Pulmonary artery endothelial cell (primary cell): ENCODE measurements at regions not wholly inside any gene's neighbourhood (a gene's known extent, or its start where the extent isn't known, plus 50 kb on each side); places are given as distances from the start of the nearest gene placed in this dataset.
A peak's percentile ranks its signal among the peaks of the same experiment; 100 is the strongest.
"Not testable (repeated sequence)": the region's sequence is repeated elsewhere in the genome, so short reads cannot be mapped to it uniquely, and the experiment has no call there.

Source experiments
- DNase-seq: peaks from one replicate; pipeline ENCODE4 v3.0.0-alpha.2; 2011; ENCODE audit warnings: low read depth, low spot score

DNA sequence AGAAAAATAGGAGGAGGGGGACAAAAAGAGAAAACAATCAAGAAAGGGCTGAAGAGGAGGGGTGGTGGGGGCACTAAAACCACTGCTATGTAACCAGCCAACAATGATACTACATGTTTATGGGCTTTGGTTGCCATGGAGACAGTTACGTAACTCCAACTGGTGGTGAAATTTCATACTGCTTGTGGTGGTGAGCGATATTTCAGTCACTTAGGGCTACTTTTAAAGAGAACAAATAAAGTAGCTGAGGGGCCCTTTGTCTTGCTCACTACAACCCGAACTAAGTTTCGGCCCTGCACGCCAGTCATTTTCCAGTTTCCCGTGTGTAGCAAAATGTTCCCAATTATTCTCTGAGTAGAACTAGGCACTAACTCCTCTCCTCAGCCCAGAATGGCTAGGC is 275.2 kb upstream of the EDA2R start:
- DNase-seq, result no peak

DNA sequence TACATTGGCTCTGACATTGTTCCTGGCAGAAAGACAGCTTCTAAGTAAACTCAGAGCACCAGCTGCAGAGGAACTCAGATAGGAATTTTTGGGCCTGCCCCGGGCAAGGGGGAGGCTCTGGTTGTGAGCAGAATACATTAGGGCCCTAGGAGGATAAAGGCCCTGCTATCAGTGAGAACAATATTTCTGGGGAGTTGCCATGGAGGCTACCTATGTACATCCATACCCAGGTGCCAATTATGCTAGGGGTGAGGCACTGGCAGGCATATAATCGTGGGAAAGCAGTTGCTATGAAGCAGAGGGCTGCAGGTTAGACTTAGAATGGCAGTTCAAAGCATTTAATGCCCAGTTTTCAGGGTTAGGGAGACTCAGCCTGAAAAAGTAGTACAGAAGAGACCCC is 273.5 kb upstream of the EDA2R start:
- DNase-seq, result no peak

DNA sequence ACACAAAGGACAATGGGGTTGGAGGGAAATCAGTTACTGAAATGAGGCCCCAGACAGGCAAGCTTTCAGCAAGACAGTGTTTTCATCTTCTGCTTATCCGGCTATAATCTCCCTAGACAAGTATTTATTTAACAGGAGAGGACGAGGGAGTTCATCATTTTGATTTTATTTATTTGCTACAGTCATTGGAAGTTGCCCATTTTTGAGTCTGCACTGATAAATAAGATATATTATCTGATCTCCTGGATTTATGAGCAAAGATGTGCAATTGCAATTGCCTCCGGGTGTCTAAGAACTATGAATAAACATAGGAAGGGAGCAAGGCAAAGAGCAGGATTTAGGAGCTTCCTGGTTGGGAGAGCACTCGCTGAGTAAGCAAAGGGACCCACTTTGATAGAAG is 263.2 kb upstream of the EDA2R start:
- DNase-seq, result no peak

DNA sequence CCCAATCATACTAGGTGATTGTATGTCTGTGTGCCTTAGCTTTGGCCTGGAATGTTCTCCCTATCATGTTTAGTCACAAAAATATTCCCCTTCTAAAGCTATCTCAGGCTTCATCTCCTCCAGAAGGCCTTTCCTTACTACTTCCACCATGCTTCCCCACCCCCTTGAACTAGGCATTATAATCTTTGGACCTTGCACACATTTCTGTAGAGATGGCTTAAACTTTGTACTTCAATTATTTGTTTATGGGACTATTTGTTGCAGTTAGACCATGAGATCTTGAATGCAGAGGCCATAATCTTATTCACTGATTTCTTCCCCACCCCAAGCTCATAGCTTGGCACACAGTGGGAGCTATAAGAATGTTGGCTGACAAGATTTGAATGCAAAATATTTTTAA is 262.0 kb upstream of the EDA2R start:
- no peak for DNase-seq

DNA sequence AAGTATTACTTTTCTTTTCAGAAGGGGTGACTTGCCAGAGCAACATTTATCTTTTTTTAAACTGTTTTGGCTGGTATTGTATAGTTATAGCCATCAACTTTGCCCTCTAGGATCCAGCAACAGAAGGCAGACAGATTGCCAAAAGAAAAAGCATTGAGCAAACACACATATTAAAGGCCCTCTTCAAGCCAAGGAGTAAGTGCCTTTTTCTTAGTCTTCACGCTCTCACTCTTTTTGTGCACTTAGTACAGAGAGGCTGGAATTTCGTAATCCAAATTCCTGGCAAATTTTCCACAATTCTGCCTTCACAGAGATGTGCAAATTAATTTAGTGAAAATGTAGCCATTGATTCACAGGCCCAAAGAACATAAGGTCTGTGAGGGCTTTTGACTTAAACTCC is 253.1 kb upstream of the EDA2R start:
- no peak for DNase-seq

DNA sequence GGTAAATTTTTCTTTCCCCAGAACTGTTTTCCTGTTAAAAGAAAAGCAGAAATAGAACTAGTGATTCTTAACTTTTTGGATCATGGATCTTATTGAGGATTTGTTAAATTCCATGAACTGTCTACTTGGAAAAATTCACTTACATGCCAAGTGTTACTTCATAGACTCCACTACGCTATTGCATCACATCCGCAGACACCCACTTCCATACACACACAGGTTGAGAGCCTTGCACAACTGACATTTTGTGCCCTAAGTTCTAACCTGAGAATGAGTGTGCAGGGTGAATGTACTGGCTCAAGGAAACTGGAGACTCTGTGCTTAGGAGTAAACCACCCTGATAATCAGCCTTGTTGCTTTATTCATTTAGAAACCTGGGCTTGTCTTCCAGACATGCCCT is 250.5 kb upstream of the EDA2R start:
- no peak for DNase-seq

DNA sequence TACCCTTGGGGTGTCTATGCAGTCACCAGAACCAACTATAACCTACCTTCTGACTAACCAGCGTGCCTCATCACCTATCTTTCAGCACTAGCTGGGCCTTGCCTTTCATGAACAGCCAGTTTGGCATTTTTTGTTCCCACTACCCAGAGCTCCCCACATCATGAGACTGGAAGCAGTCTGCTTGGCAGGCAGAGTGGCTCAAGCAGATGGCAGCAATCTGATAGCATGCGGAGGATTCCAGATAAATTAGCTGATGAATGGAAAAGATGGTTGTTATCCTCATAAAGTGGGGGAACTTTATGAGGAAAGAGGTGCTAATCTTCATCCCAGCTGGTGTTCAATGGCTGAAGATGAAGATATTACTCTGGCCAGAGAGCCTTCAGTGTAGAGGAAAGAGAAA is 243.2 kb upstream of the EDA2R start:
- no peak for DNase-seq

DNA sequence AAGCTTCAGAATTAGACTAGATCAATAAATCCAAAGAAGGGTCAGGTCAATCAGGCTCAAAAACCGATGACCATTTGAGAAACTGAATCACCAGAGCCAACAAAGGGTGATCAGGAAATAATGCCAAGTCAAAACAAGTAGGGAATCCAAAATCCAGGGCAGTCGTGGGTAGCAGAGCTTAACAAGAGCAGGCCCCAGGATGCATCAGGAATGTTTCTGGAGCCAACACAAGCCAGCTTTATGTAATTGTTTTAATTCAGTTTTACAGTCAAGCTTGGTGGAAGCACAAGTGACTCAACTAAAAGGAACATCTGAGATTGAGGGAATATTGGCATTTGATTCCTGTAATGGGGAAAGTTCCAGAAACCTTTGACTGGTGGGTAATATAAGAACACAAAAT is 237.9 kb upstream of the EDA2R start:
- DNase-seq, result no peak

DNA sequence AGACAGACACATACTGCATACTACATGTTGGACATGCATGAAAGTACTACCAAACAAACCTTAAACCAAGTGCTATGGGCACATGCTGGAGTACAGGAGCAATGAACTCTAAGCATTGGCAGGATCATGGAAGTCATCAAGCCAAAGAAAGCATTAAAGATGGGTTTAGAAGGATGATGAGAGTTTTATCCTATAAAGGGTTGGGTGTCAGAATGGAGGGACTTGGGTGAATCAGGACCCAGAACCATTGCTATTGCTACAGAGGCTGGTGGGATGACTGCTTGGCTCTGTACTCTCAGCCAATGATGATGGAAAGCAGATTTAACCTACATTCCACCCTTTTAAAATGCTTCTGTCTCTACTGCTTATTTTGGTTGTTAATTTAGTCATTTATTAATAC is 233.9 kb upstream of the EDA2R start:
- DNase-seq, result no peak

DNA sequence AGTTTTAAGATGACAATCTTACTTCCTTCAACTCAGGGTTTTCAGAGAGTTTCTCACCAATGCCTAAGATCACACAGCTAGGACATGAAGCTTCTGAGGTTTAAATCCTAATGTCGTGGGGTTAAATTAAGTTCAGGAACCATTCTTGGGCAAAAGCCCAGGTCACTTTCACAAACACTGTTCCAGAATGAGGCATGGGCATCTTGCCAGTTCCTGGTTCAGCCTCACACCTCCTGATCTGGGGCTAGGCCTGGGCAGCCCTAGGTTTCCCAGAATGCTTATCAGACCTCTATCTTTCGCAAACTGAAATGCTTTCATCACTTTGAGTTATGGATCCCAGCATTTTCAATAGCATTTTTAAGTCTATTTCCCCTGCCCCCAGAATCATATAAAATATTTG is 224.8 kb upstream of the EDA2R start:
- no peak for DNase-seq

DNA sequence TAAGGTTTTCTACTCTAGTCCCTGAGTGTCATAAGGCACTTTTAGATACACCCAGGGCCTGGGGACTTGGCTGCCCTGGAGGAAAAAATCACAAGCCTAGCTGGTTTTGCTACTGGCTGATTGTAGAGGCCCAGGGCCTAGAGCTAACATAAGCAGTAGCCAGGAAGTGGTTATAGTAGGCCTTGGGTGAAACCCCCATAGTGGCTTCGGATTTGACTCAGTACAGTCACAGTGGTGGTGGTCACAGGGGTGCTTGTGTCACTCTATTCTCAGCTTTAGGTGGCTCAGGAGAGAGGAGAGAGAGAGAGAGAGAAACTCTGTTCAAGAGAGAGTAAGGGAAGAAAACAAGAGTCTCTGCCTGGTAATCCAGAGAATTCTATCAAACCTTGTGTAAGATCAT is 194.5 kb upstream of the EDA2R start:
- no peak for DNase-seq

DNA sequence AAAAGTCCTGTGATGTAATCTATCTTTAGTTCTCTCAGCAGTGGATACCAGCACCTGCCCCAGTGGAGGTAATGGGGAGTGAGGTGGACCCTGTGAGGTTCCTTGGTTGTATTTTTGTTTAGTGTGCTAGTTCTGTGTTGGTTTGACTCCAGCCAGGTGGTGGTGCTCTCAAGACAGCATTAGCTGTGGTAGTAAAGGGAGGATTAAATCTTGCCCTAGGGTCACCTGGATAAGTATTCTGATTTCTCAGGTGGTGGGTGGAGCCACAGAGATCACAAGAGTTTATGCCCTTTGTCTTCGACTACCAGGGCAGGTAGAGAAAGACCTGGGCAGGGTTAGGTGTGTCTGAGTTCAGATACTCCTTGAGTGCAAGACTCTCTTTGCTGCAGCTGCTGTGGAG is 176.3 kb upstream of the EDA2R start:
- no peak for DNase-seq

DNA sequence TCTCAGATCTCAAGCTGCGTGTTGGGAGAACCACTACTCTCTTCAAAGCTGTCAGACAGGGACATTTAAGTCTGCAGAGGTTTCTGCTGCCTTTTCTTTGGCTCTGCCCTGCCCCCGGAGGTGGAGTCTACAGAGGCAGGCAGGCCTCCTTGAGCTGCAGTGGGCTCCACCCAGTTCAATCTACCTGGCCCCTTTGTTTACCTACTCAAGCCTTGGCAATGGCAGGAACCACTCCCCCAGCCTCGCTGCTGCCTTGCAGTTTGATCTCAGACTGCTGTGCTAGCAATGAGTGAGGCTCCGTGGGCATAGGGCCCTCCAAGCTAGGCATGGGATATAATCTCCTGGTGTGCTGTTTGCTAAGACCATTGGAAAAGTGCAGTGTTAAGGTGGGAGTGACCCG is 155.6 kb upstream of the EDA2R start:
- not testable (repeated sequence) for DNase-seq

DNA sequence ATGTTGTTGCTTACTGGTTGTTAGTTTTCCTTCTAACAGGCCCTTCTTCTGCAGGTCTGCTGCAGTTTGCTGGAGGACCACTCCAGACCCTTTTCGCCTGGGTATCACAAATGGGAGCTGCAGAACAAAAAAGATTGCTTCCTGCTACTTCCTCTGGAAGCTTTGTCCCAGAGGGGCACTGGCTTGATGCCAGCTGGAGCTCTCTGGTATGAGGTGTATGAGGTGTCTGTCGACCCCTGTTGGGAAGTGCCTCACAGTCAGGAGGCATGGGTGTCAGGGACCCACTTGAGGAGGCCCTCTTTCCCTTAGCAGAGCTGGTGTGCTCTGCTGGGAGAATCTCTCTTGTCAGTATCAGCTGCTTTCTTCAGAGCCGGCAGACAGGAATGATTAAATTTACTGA is 127.4 kb upstream of the EDA2R start:
- no peak for DNase-seq

DNA sequence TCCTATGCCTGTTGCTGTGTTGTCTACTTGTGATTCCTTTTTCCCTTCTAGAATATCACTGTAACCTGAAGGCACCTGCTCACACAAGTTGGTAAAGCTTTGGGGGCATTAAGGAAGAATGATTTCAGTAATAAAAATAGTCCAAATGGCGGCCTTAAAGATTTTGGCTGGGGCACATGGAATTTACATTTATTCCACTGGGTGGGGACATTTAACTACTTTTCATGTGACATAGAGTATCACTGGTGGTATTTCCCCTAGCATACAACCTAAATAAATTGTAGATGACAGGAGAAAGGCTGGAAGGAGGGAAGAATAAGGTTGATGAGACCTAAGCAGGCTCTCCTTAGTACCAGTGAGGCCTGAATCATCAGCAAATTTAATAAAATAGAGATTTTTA is 121.8 kb upstream of the EDA2R start:
- no peak for DNase-seq

DNA sequence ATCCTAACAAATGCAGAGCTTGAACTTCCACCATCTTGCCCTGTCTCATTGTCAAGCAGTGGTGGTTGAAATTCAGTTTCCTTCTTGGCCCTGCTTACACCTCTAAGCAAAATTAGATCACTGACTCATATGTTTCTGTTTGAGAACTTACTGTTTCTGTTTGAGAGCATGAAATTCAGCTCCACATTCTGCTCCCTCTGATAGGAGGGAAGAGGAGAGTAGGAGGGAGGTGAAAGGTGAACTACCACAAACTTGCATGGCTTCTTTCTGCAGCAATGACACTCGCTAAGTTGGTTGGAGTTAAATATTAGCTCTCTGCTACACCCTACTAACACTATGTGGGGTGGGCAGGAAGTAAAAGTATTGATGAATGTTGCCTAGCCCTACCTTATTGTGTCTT is 117.8 kb upstream of the EDA2R start:
- DNase-seq, result no peak

DNA sequence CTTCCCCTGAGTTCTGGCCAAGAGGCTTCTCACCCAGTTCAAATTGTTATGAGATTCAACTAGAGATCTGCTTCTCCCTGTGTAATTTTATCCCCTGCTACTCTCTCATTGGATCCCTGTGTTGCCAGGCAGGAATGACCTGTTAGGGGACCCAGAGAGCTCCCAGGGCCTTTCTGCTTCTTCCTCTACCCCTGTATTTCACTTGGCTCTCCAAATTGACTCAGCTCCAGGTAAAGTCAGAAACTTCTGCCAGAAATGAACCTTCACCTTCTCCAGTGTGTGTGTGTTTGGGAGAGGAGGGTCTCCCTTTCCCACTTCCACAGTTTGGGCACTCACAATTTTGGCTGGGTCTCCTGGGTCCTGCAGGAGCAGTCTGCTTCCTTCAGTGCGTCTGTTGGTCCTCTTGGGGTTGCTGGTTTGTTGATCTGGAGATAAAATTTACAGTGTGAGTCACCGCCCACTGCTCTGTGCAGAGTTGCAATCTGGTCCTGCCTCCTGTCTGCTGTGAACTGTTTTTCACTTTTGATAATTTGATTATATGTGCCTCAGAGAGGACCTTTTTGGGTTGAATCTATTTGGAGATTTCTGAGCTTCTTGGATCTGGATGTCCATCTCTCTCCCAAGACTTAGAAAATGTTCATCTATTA is 112.4 kb upstream of the EDA2R start:
- DNase-seq, result no peak

DNA sequence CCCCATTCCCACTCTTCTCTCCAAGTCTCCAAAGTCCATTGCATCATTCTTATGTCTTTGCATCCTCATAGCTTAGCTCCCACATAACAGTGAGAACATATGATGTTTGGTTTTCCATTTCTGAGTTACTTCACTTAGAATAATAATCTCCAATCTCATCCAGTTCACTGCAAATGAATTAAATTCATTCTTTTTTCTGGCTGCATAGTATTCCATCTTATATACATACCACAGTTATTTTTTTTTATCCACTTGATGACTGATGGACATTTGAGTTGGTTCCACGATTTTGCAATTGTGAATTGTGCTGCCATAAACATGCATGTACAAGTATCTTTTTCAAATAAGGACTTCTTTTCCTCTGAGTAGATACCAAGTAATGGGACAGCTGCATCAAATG is 105.6 kb upstream of the EDA2R start:
- not testable (repeated sequence) for DNase-seq

DNA sequence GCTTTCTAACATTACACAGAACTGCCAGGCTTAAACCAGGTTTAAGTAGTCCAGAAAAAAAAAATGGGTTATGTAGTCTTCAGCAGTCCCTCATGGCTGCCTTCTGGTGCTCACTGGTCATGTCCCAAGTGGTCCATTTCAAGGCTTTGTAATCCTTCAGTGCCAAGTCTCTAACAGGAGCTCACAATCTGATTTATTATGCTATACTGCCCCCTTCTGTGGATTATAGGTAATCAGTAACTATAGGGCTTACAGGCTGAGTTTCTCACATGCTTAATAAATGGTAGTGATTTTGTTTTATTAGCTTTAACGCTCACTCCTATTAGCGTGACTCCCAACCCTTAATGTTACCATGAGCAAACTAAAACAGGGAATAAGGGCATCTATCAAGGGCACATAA is 92.5 kb upstream of the EDA2R start:
- DNase-seq, result peak; percentile 3

DNA sequence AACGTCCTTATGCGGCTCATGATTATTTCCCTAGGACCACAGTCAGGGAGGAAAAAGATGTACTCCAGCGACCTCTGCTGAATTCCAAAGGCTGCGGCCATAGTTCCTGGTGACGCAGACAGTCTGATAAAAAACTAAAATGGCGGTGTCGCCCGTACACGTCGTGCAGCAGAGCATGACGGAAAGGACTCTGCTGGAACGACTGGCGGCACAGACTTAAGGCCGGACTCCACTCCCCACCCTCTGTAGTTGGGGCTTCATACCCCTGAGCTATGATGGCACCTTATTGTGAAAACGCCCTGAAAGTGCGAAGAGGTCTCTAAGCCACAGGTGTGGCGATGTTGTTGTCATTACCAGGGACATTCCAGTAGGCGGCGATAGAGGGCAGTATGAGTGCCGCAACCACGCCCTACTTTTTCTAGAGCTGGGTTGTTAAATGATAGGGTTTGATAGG is 90.0 kb upstream of the EDA2R start:
- peak; percentile 13 for DNase-seq

DNA sequence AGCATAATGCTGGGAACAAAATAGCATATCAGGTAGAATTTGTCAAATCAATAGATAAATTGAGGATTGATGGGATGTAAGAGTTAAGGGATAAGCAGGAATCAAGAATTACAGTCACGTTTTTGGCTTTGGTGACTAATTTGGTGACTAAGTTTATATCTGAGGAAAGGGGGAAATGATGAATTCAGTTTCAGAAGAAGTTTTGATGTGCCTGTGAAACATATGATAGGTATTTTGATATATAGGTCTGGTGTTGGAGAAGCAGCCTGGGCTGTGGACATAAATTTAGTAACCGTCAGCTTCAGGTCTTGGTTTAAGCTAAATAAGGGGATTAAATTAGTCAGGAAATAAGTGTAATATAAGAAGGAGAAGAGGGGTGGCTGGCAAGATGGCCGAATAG is 79.0 kb upstream of the EDA2R start:
- DNase-seq, result no peak

DNA sequence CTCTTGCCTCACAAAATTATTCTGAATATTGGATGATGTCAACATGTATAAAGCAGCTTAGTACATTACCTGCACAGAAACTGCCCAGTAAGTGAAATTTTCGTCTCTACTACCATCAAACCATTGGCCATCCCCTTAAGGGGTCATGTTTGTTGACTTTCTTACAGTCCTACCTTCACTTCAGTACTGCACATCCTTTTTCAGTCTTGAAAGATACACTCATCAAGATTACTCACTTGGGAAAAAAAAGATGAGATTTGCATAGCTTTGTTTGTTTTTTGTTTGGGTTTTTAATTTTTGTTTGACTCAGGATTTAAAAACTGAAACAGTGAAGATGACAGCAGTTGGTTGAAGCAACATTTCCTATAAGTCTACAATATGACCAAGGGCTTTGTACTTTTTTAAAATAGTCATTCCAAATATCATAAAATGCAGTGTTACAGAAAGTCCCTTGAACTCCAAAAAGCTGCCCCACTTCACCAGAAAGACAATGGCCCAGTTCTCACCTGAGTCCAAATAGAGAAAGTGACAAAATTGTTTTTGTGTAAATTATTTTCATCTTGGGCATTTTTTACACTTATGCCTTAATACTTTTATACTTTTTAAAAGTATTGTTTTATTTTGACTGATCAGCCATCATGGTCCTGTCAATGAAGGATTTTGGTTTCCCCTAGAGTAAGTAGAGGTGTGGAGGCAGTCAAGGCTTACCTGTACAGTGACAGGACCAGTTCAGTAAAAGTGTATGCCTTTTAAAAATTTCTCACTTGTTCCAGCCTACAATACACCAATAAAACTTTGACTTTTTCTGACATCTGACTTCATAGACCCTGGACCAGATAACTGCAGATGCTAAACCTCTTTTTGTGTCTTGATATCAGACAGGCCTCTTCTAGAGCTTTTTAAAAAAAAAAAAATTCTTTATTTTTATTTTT is 59.7 kb upstream of the EDA2R start:
- DNase-seq, result no peak

DNA sequence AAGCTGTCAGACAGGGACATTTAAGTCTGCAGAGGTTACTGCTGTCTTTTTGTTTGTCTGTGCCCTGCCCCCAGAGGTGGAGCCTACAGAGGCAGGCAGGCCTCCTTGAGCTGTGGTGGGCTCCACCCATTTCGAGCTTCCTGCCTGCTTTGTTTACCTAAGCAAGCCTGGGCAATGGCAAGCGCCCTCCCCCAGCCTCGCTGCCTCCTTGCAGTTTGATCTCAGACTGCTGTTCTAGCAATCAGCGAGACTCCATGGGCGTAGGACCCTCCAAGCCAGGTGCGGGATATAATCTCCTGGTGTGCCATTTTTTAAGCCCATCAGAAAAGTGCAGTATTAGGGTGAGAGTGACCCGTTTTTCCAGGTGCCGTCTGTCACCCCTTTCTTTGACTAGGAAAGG is 53.6 kb upstream of the EDA2R start:
- not testable (repeated sequence) for DNase-seq
